ENCODE measurements at regions not wholly inside any gene's neighbourhood (a gene's known extent, or its start where the extent isn't known, plus 50 kb on each side); places are given as distances from the start of the nearest gene placed in this dataset.

DNA sequence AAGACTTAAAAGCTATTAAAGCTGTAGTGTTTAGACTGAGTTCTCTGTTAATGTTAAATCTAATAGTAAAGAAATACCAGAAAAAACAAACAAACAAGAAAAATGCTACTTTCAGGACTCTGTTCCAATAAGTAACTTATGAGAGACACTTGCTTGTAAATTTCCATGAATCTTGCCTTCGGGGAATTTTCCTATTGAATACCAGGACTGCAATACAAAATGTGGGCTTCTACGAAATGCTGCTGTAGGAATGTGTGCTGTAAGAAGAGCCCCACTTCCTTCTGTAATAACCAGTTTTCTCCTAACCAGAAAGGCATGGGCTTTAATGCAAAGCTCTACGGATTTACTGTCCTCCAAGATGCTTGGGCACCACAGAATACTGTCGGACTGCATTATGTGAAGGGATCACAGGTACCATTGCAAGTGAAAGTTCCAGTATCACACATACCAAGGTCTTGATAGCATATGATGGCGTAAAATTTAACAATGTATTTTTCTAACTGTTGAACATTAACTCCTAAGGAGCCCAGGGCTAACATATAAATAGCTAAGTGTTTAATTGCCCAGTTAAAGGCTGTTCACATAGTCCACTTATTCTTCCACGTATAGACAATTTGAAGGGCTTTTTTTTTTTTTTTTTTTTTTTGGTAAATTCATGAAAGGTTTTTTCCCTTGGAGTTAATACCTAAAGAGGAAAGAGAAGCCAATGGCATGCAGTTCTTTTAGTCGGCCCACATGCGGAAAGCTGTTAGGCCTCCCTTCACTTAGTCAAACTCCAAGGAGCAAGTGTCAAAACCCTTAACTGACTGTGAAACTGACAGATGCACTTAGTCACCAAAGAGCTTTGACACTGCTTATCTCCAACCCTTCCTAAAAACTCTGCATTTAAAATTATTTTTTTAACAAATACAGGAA is 564.0 kb upstream of the POU3F3 start:
- no peak overlapping the region for H2BK12ac ChIP-seq (ENCODE audit: low read depth, low read length)
- no peak overlapping the region for H2BK15ac ChIP-seq (ENCODE audit: low read length)
- no peaks in the 10 kb centered on the region for H3K9me3 ChIP-seq (ENCODE audit: insufficient read depth in 2 of 2, low read depth in 1 of 2, low read length in 1 of 2)
- 85% methylated on average over 8 of the region's 8 CpGs; no CpG with 5 or more reads in 1 of the 2 experiments for WGBS, 2 experiments (ENCODE audit: extremely low coverage in 1 of 2, insufficient coverage in 1 of 2, insufficient read length in 1 of 2, insufficient replicate concordance in 2 of 2, low coverage in 1 of 2, low lambda C conversion rate in 2 of 2, missing lambda C conversion rate in 1 of 2)
- no peak overlapping the region for H3K23ac ChIP-seq (ENCODE audit: insufficient read length)
- FAIRE-seq (no peak), DNase-seq (ENCODE audit: low read depth in 1 of 2, low spot score in 2 of 2) (no peak)
- POLR2A ChIA-PET (ENCODE audit: partially characterized antibody) = no interaction called here
- no peak overlapping the region for H3K9ac ChIP-seq (replicated peaks in 1 of 4; ENCODE audit: extremely low read depth in 1 of 4, low read depth in 3 of 4, low read length in 3 of 4)
- H3K27ac ChIP-seq (ENCODE audit: low read depth, low read length) = no peak overlapping the region
- no peak overlapping the region for H4K5ac ChIP-seq (ENCODE audit: insufficient read length, low read depth, low read length)
- no peak overlapping the region for H4K91ac ChIP-seq (replicated peaks; ENCODE audit: insufficient read length, low read length)
- H3K4me1 ChIP-seq (replicated peaks in 1 of 4; ENCODE audit: control insufficient read depth in 3 of 4, insufficient read depth in 4 of 4, low read length in 3 of 4) = peaks cover 2 to 6% (median 3%) of the 10 kb centered on the region in 4 experiments; a peak in 3 of 7 replicates
- H3K18ac ChIP-seq (ENCODE audit: extremely low read depth, low read length) = no peak overlapping the region
- H3K4ac ChIP-seq (replicated peaks; ENCODE audit: insufficient read length, low read depth, low read length) = no peak overlapping the region
- CTCF ChIA-PET (ENCODE audit: partially characterized antibody) = interaction anchor here (0.6 to 0.8 kb wide), 3 partner anchors 127 to 444 kb away, joined by 3 read pairs; no protein-coding TSS in a partner anchor
- H3K36me3 ChIP-seq (ENCODE audit: control insufficient read depth in 2 of 4, insufficient read depth in 4 of 4, low read length in 3 of 4) = no peaks in the 10 kb centered on the region
- H3K14ac ChIP-seq (ENCODE audit: insufficient read length) = no peak overlapping the region
- H4K20me1 ChIP-seq (replicated peaks in 1 of 2; ENCODE audit: control insufficient read depth in 1 of 2, insufficient read depth in 2 of 2, low read length in 2 of 2) = no peaks in the 10 kb centered on the region
- H2BK5ac ChIP-seq (ENCODE audit: low read depth, low read length) = no peak overlapping the region
- no peak overlapping the region for H3K56ac ChIP-seq (replicated peaks; ENCODE audit: insufficient read length, low read depth, low read length)
- no peak overlapping the region for H2BK20ac ChIP-seq (ENCODE audit: low read length)
- no peak overlapping the region for H3K4me2 ChIP-seq (ENCODE audit: insufficient read depth in 1 of 2, low read depth in 2 of 2, low read length in 2 of 2)
- no peak overlapping the region for H2BK120ac ChIP-seq (replicated peaks; ENCODE audit: low read depth, low read length)
- 0 out of 2 replicates have a peak overlapping the region, but pooled peaks have one; percentile 9 for H2AFZ ChIP-seq (ENCODE audit: low read length)
- H3K79me1 ChIP-seq (ENCODE audit: low read depth, low read length) = no peaks in the 10 kb centered on the region
- no peak overlapping the region for H2AK5ac ChIP-seq (ENCODE audit: low read depth, low read length)
- no peaks in the 10 kb centered on the region for H3K27me3 ChIP-seq (replicated peaks in 1 of 4; ENCODE audit: control insufficient read depth in 3 of 4, extremely low read depth in 1 of 4, insufficient read depth in 3 of 4, low read length in 3 of 4)
- H3K4me3 ChIP-seq (ENCODE audit: extremely low read depth in 1 of 4, insufficient read depth in 2 of 4, low read depth in 3 of 4, low read length in 4 of 4) = no peak overlapping the region
- no peaks in the 10 kb centered on the region for H3K79me2 ChIP-seq (ENCODE audit: control insufficient read depth in 1 of 2, insufficient read depth in 2 of 2, low read length in 2 of 2)
- no peak overlapping the region for H4K8ac ChIP-seq (ENCODE audit: extremely low read depth, insufficient read depth, low read length)
- H3K23me2 ChIP-seq (ENCODE audit: low read depth, low read length) = no peaks in the 10 kb centered on the region
- TF ChIP-seq EP300 (IDR thresholded peaks at IDR 0.05; ENCODE audit: borderline replicate concordance in 1 of 2, low read depth in 2 of 2, low read length in 2 of 2) (no peak), TAF1 (IDR thresholded peaks at IDR 0.05; ENCODE audit: low read depth, low read length) (no peak), TBP (IDR thresholded peaks at IDR 0.05; ENCODE audit: low read depth, low read length) (no peak), KDM5A (IDR thresholded peaks at IDR 0.05; ENCODE audit: low read length) (no peak), ATF3 (IDR thresholded peaks at IDR 0.05; ENCODE audit: insufficient read depth, low read depth, low read length) (no peak), NANOG (IDR thresholded peaks at IDR 0.05; ENCODE audit: insufficient read depth, low read depth, low read length, poor library complexity, severe bottlenecking) (no peak), HDAC6 (IDR thresholded peaks at IDR 0.05; ENCODE audit: low read depth, low read length) (no peak), MAFK (IDR thresholded peaks at IDR 0.05; ENCODE audit: low read depth, low read length) (no peak), POLR2A (IDR thresholded peaks at IDR 0.05; ENCODE audit: control extremely low read depth in 1 of 2, low read depth in 2 of 2, low read length in 2 of 2) (no peak), BCL11A (IDR thresholded peaks at IDR 0.05; ENCODE audit: low read depth in 2 of 2, low read length in 2 of 2) (no peak)

Data from H1 (cell line).